IMR-90 (cell line): ENCODE measurements at regions not wholly inside any gene's neighbourhood (a gene's known extent, or its start where the extent isn't known, plus 50 kb on each side); places are given as distances from the start of the nearest gene placed in this dataset.

ENCODE experiments used
- BHLHE40 ChIP-seq: fragments of 150-350 bp; IDR thresholded peaks from 2 replicates; pipeline ENCODE4 v1.6.1; 2016; ENCODE audit warnings: mild to moderate bottlenecking, low read depth, low read length
- FOS ChIP-seq: fragments of 150-350 bp; IDR thresholded peaks from 2 replicates; pipeline ENCODE4 v1.6.1; 2016; ENCODE audit warnings: low read depth, low read length
- MAFK ChIP-seq: IDR thresholded peaks from 2 replicates; pipeline ENCODE4 v1.6.1; 2012; ENCODE audit warnings: low read depth, low read length, improper control_type of control experiment
- MAZ ChIP-seq: IDR thresholded peaks from 2 replicates; pipeline ENCODE4 v1.6.1; 2012; ENCODE audit warnings: low read depth, mild to moderate bottlenecking, low read length, improper control_type of control experiment, moderate library complexity, borderline replicate concordance
- NFE2L2 ChIP-seq: fragments of 150-350 bp; IDR thresholded peaks from 2 replicates; pipeline ENCODE4 v1.6.1; 2016; ENCODE audit warnings: low read depth, mild to moderate bottlenecking, low read length
- POLR2A ChIP-seq: IDR thresholded peaks from 2 replicates; pipeline ENCODE4 v1.6.1; 2012; ENCODE audit warnings: mild to moderate bottlenecking, low read depth, low read length
- RAD21 ChIP-seq: IDR thresholded peaks from 2 replicates; pipeline ENCODE4 v1.6.1; 2012; ENCODE audit warnings: low read length, improper control_type of control experiment
- RFX5 ChIP-seq: IDR thresholded peaks from 2 replicates; pipeline ENCODE4 v1.8.0; 2012; ENCODE audit warnings: low read depth, mild to moderate bottlenecking, low read length, moderate library complexity
- USF2 ChIP-seq: fragments of 150-350 bp; IDR thresholded peaks from 2 replicates; pipeline ENCODE4 v1.6.1; 2017; ENCODE audit warnings: mild to moderate bottlenecking, antibody characterized with exemption, low read length, low read depth
- TF ChIP-seq, protein P1 (sequence below): conservative IDR thresholded peaks from 2 replicates; pipeline ENCODE4 v1.5.1; 2012; ENCODE audit warnings: mild to moderate bottlenecking, low read depth, low read length, improper control_type of control experiment
- TF ChIP-seq, protein P2 (sequence below): fragments of 150-350 bp; IDR thresholded peaks from 2 replicates; pipeline ENCODE4 v1.6.1; 2016; ENCODE audit warnings: low read depth, mild to moderate bottlenecking, low read length, moderate library complexity, borderline replicate concordance

DNA sequence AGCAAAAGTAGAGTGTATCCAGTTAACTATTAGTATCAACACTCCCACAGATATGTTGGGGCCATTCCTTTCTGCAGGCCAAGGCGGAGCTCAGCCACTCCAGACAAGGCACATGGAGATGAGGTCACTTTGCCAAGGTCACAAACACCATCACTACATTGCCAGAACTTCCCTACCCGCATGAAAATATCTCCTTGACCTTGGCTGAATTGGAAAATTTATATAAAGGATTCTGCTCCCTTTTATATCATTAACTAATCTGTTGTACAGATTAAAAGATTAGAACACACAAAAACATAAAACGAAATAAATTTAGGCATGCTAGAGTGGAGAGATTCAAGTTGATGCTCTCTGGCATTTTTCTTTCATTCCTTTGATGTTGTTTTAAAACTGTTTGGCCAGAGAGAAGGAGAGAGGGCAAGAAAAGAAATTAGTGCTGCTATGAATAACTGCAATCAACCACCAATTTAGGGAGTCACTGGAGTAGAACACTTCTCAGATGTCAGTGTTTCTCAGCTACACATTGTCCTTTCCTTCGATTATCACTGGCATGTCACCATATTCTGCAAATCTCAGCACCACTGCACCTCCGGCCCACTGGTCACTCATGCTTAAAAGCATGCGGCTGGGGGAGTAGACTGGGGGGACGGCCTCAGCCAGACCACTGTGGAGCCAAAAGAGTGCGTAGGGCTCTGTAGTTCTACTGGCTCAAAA, 78.7 kb upstream of the ATP1B1 start:
- no peak for TF ChIP-seq RAD21
- TF ChIP-seq, protein P1, sequence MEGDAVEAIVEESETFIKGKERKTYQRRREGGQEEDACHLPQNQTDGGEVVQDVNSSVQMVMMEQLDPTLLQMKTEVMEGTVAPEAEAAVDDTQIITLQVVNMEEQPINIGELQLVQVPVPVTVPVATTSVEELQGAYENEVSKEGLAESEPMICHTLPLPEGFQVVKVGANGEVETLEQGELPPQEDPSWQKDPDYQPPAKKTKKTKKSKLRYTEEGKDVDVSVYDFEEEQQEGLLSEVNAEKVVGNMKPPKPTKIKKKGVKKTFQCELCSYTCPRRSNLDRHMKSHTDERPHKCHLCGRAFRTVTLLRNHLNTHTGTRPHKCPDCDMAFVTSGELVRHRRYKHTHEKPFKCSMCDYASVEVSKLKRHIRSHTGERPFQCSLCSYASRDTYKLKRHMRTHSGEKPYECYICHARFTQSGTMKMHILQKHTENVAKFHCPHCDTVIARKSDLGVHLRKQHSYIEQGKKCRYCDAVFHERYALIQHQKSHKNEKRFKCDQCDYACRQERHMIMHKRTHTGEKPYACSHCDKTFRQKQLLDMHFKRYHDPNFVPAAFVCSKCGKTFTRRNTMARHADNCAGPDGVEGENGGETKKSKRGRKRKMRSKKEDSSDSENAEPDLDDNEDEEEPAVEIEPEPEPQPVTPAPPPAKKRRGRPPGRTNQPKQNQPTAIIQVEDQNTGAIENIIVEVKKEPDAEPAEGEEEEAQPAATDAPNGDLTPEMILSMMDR = no peak
- no peak for TF ChIP-seq POLR2A
- no peak for TF ChIP-seq MAZ
- no peak for TF ChIP-seq MAFK
- TF ChIP-seq RFX5 = no peak
- no peak for TF ChIP-seq FOS
- no peak for TF ChIP-seq BHLHE40
- TF ChIP-seq NFE2L2 = no peak
- TF ChIP-seq, protein P2, sequence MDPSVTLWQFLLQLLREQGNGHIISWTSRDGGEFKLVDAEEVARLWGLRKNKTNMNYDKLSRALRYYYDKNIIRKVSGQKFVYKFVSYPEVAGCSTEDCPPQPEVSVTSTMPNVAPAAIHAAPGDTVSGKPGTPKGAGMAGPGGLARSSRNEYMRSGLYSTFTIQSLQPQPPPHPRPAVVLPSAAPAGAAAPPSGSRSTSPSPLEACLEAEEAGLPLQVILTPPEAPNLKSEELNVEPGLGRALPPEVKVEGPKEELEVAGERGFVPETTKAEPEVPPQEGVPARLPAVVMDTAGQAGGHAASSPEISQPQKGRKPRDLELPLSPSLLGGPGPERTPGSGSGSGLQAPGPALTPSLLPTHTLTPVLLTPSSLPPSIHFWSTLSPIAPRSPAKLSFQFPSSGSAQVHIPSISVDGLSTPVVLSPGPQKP = no peak
- no peak for TF ChIP-seq USF2
